Peyer's patch (tissue), 4 donors: ENCODE measurements at regions not wholly inside any gene's neighbourhood (a gene's known extent, or its start where the extent isn't known, plus 50 kb on each side); places are given as distances from the start of the nearest gene placed in this dataset.

Experiments
- POLR2A ChIP-seq, 2 donors: fragments of 450-650 bp; IDR thresholded peaks; one replicate each; pipeline ENCODE4 v1.5.1; 2017; ENCODE audit warnings: antibody characterized with exemption in 2 of 2, mild to moderate bottlenecking in 2 of 2, moderate library complexity in 2 of 2
- TF ChIP-seq, protein P1 (sequence below), 6 experiments: fragments of 450-650 bp in 4 of 6; fragments of 200-600 bp in 2 of 6; sonication (generic) in 1 of 6; IDR thresholded peaks; one replicate each; pipeline ENCODE4 v1.5.1; 2017 to 2019; ENCODE audit warnings: antibody characterized with exemption in 6 of 6, mild to moderate bottlenecking in 3 of 6, moderate library complexity in 1 of 6

DNA sequence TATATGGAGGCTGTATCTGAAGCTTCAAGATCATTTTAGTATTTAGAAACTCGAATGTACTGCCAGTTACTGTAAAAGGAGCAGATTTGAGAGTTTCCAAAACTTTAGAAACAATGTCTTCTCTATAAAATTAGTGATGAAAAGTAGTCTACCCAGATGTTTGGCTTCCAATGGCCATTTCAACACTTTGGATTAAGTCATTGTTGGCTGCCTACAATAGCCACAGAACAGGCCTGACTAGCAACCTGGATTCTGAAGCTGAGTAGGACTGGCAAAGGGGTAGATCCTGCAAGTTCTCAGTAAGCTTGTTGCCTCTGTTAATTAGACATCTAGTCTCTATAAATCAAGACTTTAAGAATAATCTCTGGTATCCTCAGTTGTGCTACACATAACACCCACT is 239.0 kb upstream of the KCNMB2 start:
- no peak for TF ChIP-seq POLR2A (IDR thresholded peaks at IDR 0.05)
- TF ChIP-seq, protein P1, sequence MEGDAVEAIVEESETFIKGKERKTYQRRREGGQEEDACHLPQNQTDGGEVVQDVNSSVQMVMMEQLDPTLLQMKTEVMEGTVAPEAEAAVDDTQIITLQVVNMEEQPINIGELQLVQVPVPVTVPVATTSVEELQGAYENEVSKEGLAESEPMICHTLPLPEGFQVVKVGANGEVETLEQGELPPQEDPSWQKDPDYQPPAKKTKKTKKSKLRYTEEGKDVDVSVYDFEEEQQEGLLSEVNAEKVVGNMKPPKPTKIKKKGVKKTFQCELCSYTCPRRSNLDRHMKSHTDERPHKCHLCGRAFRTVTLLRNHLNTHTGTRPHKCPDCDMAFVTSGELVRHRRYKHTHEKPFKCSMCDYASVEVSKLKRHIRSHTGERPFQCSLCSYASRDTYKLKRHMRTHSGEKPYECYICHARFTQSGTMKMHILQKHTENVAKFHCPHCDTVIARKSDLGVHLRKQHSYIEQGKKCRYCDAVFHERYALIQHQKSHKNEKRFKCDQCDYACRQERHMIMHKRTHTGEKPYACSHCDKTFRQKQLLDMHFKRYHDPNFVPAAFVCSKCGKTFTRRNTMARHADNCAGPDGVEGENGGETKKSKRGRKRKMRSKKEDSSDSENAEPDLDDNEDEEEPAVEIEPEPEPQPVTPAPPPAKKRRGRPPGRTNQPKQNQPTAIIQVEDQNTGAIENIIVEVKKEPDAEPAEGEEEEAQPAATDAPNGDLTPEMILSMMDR (IDR thresholded peaks at IDR 0.05) = no peak
